Spinal cord (tissue), 9 donors: ENCODE measurements at regions not wholly inside any gene's neighbourhood (a gene's known extent, or its start where the extent isn't known, plus 50 kb on each side); places are given as distances from the start of the nearest gene placed in this dataset.
A peak's percentile ranks its signal among the peaks of the same experiment; 100 is the strongest.

Source experiments
- DNase-seq, 6 donors: peaks; one replicate each; pipeline versions ENCODE4 v3.0.0 to v3.0.0-alpha.2; 2013 to 2015; ENCODE audit warnings: low spot score in 6 of 6, low read depth in 4 of 6
- H3K27ac ChIP-seq: one replicate; pipeline ENCODE4 v1.5.1; 2013; ENCODE audit warnings: low read depth, low read length, control low read depth
- H3K27me3 ChIP-seq: one replicate; pipeline ENCODE4 v1.6.1; 2013; ENCODE audit warnings: low read length; ENCODE audit not compliant: control insufficient read depth, insufficient read depth
- H3K36me3 ChIP-seq: one replicate; pipeline ENCODE4 v1.6.1; 2013; ENCODE audit warnings: low read length; ENCODE audit not compliant: control insufficient read depth, insufficient read depth
- H3K4me1 ChIP-seq: one replicate; pipeline ENCODE4 v1.6.1; 2013; ENCODE audit warnings: low read length; ENCODE audit not compliant: control insufficient read depth, insufficient read depth
- H3K4me3 ChIP-seq: one replicate; pipeline ENCODE4 v1.5.1; 2013; ENCODE audit warnings: low read depth, low read length, control low read depth
- H3K9me3 ChIP-seq: one replicate; pipeline ENCODE4 v1.6.1; 2013; ENCODE audit warnings: low read length; ENCODE audit not compliant: control insufficient read depth, insufficient read depth
- WGBS: methylation state at CpG from one replicate; pipeline ENCODE4 v1.1.5; 2013; ENCODE audit warnings: missing lambda C conversion rate; ENCODE audit not compliant: insufficient coverage; 5-methylcytosine and 5-hydroxymethylcytosine counted together
- donor health status: healthy.

- WGBS, result 90% methylated on average over 17 of the region's 17 CpGs
- H3K36me3 ChIP-seq, result no peaks in the 10 kb centered on the region
- no peaks in the 10 kb centered on the region for H3K9me3 ChIP-seq
- H3K27ac ChIP-seq, result no peak overlapping the region
- H3K4me1 ChIP-seq, result no peaks in the 10 kb centered on the region
- H3K4me3 ChIP-seq, result no peak overlapping the region
- no peak for DNase-seq
- H3K27me3 ChIP-seq, result no peaks in the 10 kb centered on the region
Observed at GRCh38 chr22:49260681-49261580, 566.7 kb downstream of the BRD1 start.

- 58% methylated on average over 8 of the region's 8 CpGs for WGBS
- Histone ChIP-seq H3K27ac (no peak overlapping the region), H3K4me3 (no peak overlapping the region), H3K36me3 (no peaks in the 10 kb centered on the region), H3K9me3 (no peaks in the 10 kb centered on the region), H3K4me1 (no peaks in the 10 kb centered on the region), H3K27me3 (no peaks in the 10 kb centered on the region)
- no peak for DNase-seq
Observed at GRCh38 chr22:49259839-49260615, 567.6 kb downstream of the BRD1 start.

GRCh38 chr22:49258107-49259010 lies 569.3 kb downstream of the BRD1 start:
- H3K36me3 ChIP-seq, result no peaks in the 10 kb centered on the region
- H3K4me1 ChIP-seq, result no peaks in the 10 kb centered on the region
- no peaks in the 10 kb centered on the region for H3K27me3 ChIP-seq
- 75% methylated on average over 29 of the region's 31 CpGs for WGBS
- H3K4me3 ChIP-seq, result no peak overlapping the region
- peak in 2 of 6 donors; percentile 33 to 94 for DNase-seq
- H3K27ac ChIP-seq, result no peak overlapping the region
- no peaks in the 10 kb centered on the region for H3K9me3 ChIP-seq

GRCh38 chr22:49257551-49257961 lies 570.1 kb downstream of the BRD1 start:
- no peaks in the 10 kb centered on the region for H3K9me3 ChIP-seq
- peak in 1 of 6 donors; percentile 55 for DNase-seq
- no peaks in the 10 kb centered on the region for H3K27me3 ChIP-seq
- H3K36me3 ChIP-seq, result no peaks in the 10 kb centered on the region
- no peak overlapping the region for H3K4me3 ChIP-seq
- H3K4me1 ChIP-seq, result no peaks in the 10 kb centered on the region
- WGBS, result 84% methylated on average over 12 of the region's 13 CpGs
- no peak overlapping the region for H3K27ac ChIP-seq

GRCh38 chr22:49255741-49256318 lies 571.8 kb downstream of the BRD1 start:
- no peak for DNase-seq
- H3K4me3 ChIP-seq, result no peak overlapping the region
- no peaks in the 10 kb centered on the region for H3K27me3 ChIP-seq
- WGBS, result 82% methylated on average over 13 of the region's 17 CpGs
- no peak overlapping the region for H3K27ac ChIP-seq
- H3K9me3 ChIP-seq, result no peaks in the 10 kb centered on the region
- H3K36me3 ChIP-seq, result no peaks in the 10 kb centered on the region
- no peaks in the 10 kb centered on the region for H3K4me1 ChIP-seq

GRCh38 chr22:49255154-49255553 lies 572.5 kb downstream of the BRD1 start:
- 100% methylated on average over 5 of the region's 11 CpGs for WGBS
- Histone ChIP-seq H3K4me3 (no peak overlapping the region), H3K9me3 (no peaks in the 10 kb centered on the region), H3K4me1 (no peaks in the 10 kb centered on the region), H3K27me3 (no peaks in the 10 kb centered on the region), H3K36me3 (no peaks in the 10 kb centered on the region), H3K27ac (no peak overlapping the region)
- no peak for DNase-seq

GRCh38 chr22:49253656-49254055 lies 574.0 kb downstream of the BRD1 start:
- H3K36me3 ChIP-seq, result no peaks in the 10 kb centered on the region
- H3K4me1 ChIP-seq, result no peaks in the 10 kb centered on the region
- H3K27me3 ChIP-seq, result no peaks in the 10 kb centered on the region
- no peak overlapping the region for H3K27ac ChIP-seq
- H3K4me3 ChIP-seq, result no peak overlapping the region
- 97% methylated on average over 5 of the region's 6 CpGs for WGBS
- no peaks in the 10 kb centered on the region for H3K9me3 ChIP-seq
- DNase-seq, result no peak

GRCh38 chr22:49251371-49251770 lies 576.3 kb downstream of the BRD1 start:
- Histone ChIP-seq H3K9me3 (no peaks in the 10 kb centered on the region), H3K4me3 (no peak overlapping the region), H3K27ac (no peak overlapping the region), H3K36me3 (no peaks in the 10 kb centered on the region), H3K27me3 (no peaks in the 10 kb centered on the region), H3K4me1 (no peaks in the 10 kb centered on the region)
- DNase-seq, result no peak
- WGBS, result 89% methylated on average over 5 of the region's 6 CpGs
